ENCODE measurements at regions not wholly inside any gene's neighbourhood (a gene's known extent, or its start where the extent isn't known, plus 50 kb on each side); places are given as distances from the start of the nearest gene placed in this dataset.

GRCh38 chr13:23988546-23989122 lies 91.3 kb upstream of the C1QTNF9B start:
- H3K27ac ChIP-seq, result no peak overlapping the region
- H3K36me3 ChIP-seq, result no peaks in the 10 kb centered on the region
- H3K4me3 ChIP-seq (ENCODE audit: low read depth in 1 of 2, low read length in 1 of 2), result no peak overlapping the region
- H3K4me1 ChIP-seq (ENCODE audit: control insufficient read depth in 1 of 2, insufficient read depth in 1 of 2, low read depth in 1 of 2, low read length in 1 of 2), result no peaks in the 10 kb centered on the region
- peaks cover 5% of the 10 kb centered on the region for H3K27me3 ChIP-seq
- no peak for TF ChIP-seq CTCF (IDR thresholded peaks at IDR 0.05)
- no peaks in the 10 kb centered on the region for H3K9me3 ChIP-seq

GRCh38 chr13:23990455-23990854 lies 93.2 kb upstream of the C1QTNF9B start:
- Histone ChIP-seq H3K4me3 (ENCODE audit: low read depth in 1 of 2, low read length in 1 of 2) (no peak overlapping the region), H3K36me3 (no peaks in the 10 kb centered on the region), H3K27me3 (no peaks in the 10 kb centered on the region), H3K9me3 (no peaks in the 10 kb centered on the region), H3K27ac (no peak overlapping the region), H3K4me1 (ENCODE audit: control insufficient read depth in 1 of 2, insufficient read depth in 1 of 2, low read depth in 1 of 2, low read length in 1 of 2) (no peaks in the 10 kb centered on the region)
- no peak for TF ChIP-seq CTCF (IDR thresholded peaks at IDR 0.05)

GRCh38 chr13:23991119-23991518 lies 93.8 kb upstream of the C1QTNF9B start:
- Histone ChIP-seq H3K4me1 (ENCODE audit: control insufficient read depth in 1 of 2, insufficient read depth in 1 of 2, low read depth in 1 of 2, low read length in 1 of 2) (no peaks in the 10 kb centered on the region), H3K27me3 (no peaks in the 10 kb centered on the region)
- TF ChIP-seq CTCF (IDR thresholded peaks at IDR 0.05), result no peak

GRCh38 chr13:23992781-23993679 lies 95.7 kb upstream of the C1QTNF9B start:
- no peak overlapping the region for H3K4me3 ChIP-seq (ENCODE audit: low read depth in 1 of 2, low read length in 1 of 2)
- no peaks in the 10 kb centered on the region for H3K36me3 ChIP-seq
- no peaks in the 10 kb centered on the region for H3K4me1 ChIP-seq (ENCODE audit: control insufficient read depth in 1 of 2, insufficient read depth in 1 of 2, low read depth in 1 of 2, low read length in 1 of 2)
- no peaks in the 10 kb centered on the region for H3K27me3 ChIP-seq
- no peak for TF ChIP-seq CTCF (IDR thresholded peaks at IDR 0.05)
- H3K9me3 ChIP-seq, result no peaks in the 10 kb centered on the region
- no peak overlapping the region for H3K27ac ChIP-seq

More at GRCh38 chr13:23991119-23991518, 93.8 kb upstream of the C1QTNF9B start:
- Histone ChIP-seq H3K4me3 (ENCODE audit: low read depth in 1 of 2, low read length in 1 of 2) (no peak overlapping the region), H3K9me3 (no peaks in the 10 kb centered on the region), H3K36me3 (no peaks in the 10 kb centered on the region), H3K27ac (no peak overlapping the region)

- Histone ChIP-seq H3K4me1 (ENCODE audit: control insufficient read depth in 1 of 2, insufficient read depth in 1 of 2, low read depth in 1 of 2, low read length in 1 of 2) (no peaks in the 10 kb centered on the region), H3K27ac (no peak overlapping the region), H3K4me3 (ENCODE audit: low read depth in 1 of 2, low read length in 1 of 2) (no peak overlapping the region), H3K36me3 (no peaks in the 10 kb centered on the region), H3K27me3 (no peaks in the 10 kb centered on the region), H3K9me3 (no peaks in the 10 kb centered on the region)
- no peak for TF ChIP-seq CTCF (IDR thresholded peaks at IDR 0.05)
These were observed 96.3 kb upstream of the C1QTNF9B start for GRCh38 chr13:23993680-23993985.

All from neutrophil (primary cell).